ELR (cell line): ENCODE measurements at regions not wholly inside any gene's neighbourhood (a gene's known extent, or its start where the extent isn't known, plus 50 kb on each side); places are given as distances from the start of the nearest gene placed in this dataset.
A peak's percentile ranks its signal among the peaks of the same experiment; 100 is the strongest.
"Not testable (repeated sequence)": the region's sequence is repeated elsewhere in the genome, so short reads cannot be mapped to it uniquely, and the experiment has no call there.

Source experiments
- DNase-seq: peaks from one replicate; pipeline ENCODE4 v3.0.0-alpha.2; 2015; ENCODE audit warnings: low read depth

GRCh38 chr9:108765265-108765664 is 90.5 kb downstream of the ACTL7B start:
- DNase-seq, result no peak

- DNase-seq, result no peak
Measured at GRCh38 chr9:108762348-108763055, 93.3 kb downstream of the ACTL7B start.

GRCh38 chr9:108761655-108762347 is 94.0 kb downstream of the ACTL7B start:
- peak; percentile 72 for DNase-seq

GRCh38 chr9:108760841-108761240 is 94.9 kb downstream of the ACTL7B start:
- no peak for DNase-seq

- no peak for DNase-seq
Measured at GRCh38 chr9:108759835-108760234, 96.0 kb downstream of the ACTL7B start.

- no peak for DNase-seq
Measured at GRCh38 chr9:108759399-108759798, 96.4 kb downstream of the ACTL7B start.

GRCh38 chr9:108756746-108757490 is 98.9 kb downstream of the ACTL7B start:
- DNase-seq, result peak; percentile 30

- no peak for DNase-seq
Measured at GRCh38 chr9:108755979-108756378, 99.8 kb downstream of the ACTL7B start.

- DNase-seq, result no peak
Measured at GRCh38 chr9:108751369-108751768, 104.4 kb downstream of the ACTL7B start.

GRCh38 chr9:108750661-108751215 is 105.0 kb downstream of the ACTL7B start:
- no peak for DNase-seq

- no peak for DNase-seq
Measured at GRCh38 chr9:108748776-108749175, 107.0 kb downstream of the ACTL7B start.

GRCh38 chr9:108746864-108747263 is 108.9 kb downstream of the ACTL7B start:
- DNase-seq, result no peak

- no peak for DNase-seq
Measured at GRCh38 chr9:108746001-108746400, 109.8 kb downstream of the ACTL7B start.

- DNase-seq, result no peak
Measured at GRCh38 chr9:108744641-108745040, 111.1 kb downstream of the ACTL7B start.

GRCh38 chr9:108743901-108744371 is 111.8 kb downstream of the ACTL7B start:
- DNase-seq, result no peak

GRCh38 chr9:108743416-108743815 is 112.4 kb downstream of the ACTL7B start:
- DNase-seq, result no peak

- no peak for DNase-seq
Measured at GRCh38 chr9:108742191-108742590, 113.6 kb downstream of the ACTL7B start.

GRCh38 chr9:108731292-108731691 is 124.5 kb downstream of the ACTL7B start:
- not testable (repeated sequence) for DNase-seq

GRCh38 chr9:108727580-108728111 is 128.1 kb downstream of the ACTL7B start:
- no peak for DNase-seq

- no peak for DNase-seq
Measured at GRCh38 chr9:108724652-108725051, 131.1 kb downstream of the ACTL7B start.

GRCh38 chr9:108724122-108724521 is 131.7 kb downstream of the ACTL7B start:
- DNase-seq, result no peak

- DNase-seq, result no peak
Measured at GRCh38 chr9:108722396-108722795, 133.4 kb downstream of the ACTL7B start.
